ENCODE measurements at regions not wholly inside any gene's neighbourhood (a gene's known extent, or its start where the extent isn't known, plus 50 kb on each side); places are given as distances from the start of the nearest gene placed in this dataset.

GRCh38 chr9:13876741-13877140 lies 437.2 kb downstream of the NFIB start:
- Histone ChIP-seq H3K9me3 (replicated peaks; ENCODE audit: insufficient read depth, low read length) (no peaks in the 10 kb centered on the region), H3K4me2 (ENCODE audit: low read depth, low read length) (no peak overlapping the region), H3K27ac (ENCODE audit: low read length) (no peak overlapping the region), H3K4me3 (ENCODE audit: low read length) (no peak overlapping the region), H3K79me2 (ENCODE audit: low read length) (no peaks in the 10 kb centered on the region), H3K9me2 (replicated peaks; ENCODE audit: insufficient read depth, low read length) (no peaks in the 10 kb centered on the region), H3K9ac (ENCODE audit: low read length) (no peak overlapping the region), H2AFZ (ENCODE audit: low read length) (no peak overlapping the region), H3K36me3 (replicated peaks; ENCODE audit: insufficient read depth, low read length) (no peaks in the 10 kb centered on the region), H3F3A (ENCODE audit: insufficient read depth, low read length) (no peaks in the 10 kb centered on the region), H3K4me1 (ENCODE audit: low read length) (no peaks in the 10 kb centered on the region), H4K20me1 (ENCODE audit: insufficient read depth, low read length) (no peaks in the 10 kb centered on the region), H3K27me3 (replicated peaks; ENCODE audit: insufficient read depth, low read length) (no peaks in the 10 kb centered on the region)
- DNase-seq = no peak
- TF ChIP-seq EZH2phosphoT487 (IDR thresholded peaks at IDR 0.05; ENCODE audit: low read length) (no peak), CTCF (IDR thresholded peaks at IDR 0.05; ENCODE audit: low read length) (no peak), EZH2 (optimal IDR thresholded peaks at IDR 0.05; ENCODE audit: low read depth, low read length) (no peak)

GRCh38 chr9:13873203-13873602 lies 440.7 kb downstream of the NFIB start:
- Histone ChIP-seq H3K79me2 (ENCODE audit: low read length) (no peaks in the 10 kb centered on the region), H4K20me1 (ENCODE audit: insufficient read depth, low read length) (no peaks in the 10 kb centered on the region), H3K4me3 (ENCODE audit: low read length) (no peak overlapping the region), H3K4me1 (ENCODE audit: low read length) (no peaks in the 10 kb centered on the region), H3F3A (ENCODE audit: insufficient read depth, low read length) (no peaks in the 10 kb centered on the region), H3K9ac (ENCODE audit: low read length) (no peak overlapping the region), H3K36me3 (replicated peaks; ENCODE audit: insufficient read depth, low read length) (no peaks in the 10 kb centered on the region), H3K4me2 (ENCODE audit: low read depth, low read length) (no peak overlapping the region), H2AFZ (ENCODE audit: low read length) (no peak overlapping the region), H3K27ac (ENCODE audit: low read length) (no peak overlapping the region), H3K27me3 (replicated peaks; ENCODE audit: insufficient read depth, low read length) (no peaks in the 10 kb centered on the region), H3K9me3 (replicated peaks; ENCODE audit: insufficient read depth, low read length) (no peaks in the 10 kb centered on the region), H3K9me2 (replicated peaks; ENCODE audit: insufficient read depth, low read length) (no peaks in the 10 kb centered on the region)
- TF ChIP-seq CTCF (IDR thresholded peaks at IDR 0.05; ENCODE audit: low read length) (no peak), EZH2phosphoT487 (IDR thresholded peaks at IDR 0.05; ENCODE audit: low read length) (no peak), EZH2 (optimal IDR thresholded peaks at IDR 0.05; ENCODE audit: low read depth, low read length) (no peak)
- DNase-seq = no peak

- no peaks in the 10 kb centered on the region for H3K9me3 ChIP-seq (replicated peaks; ENCODE audit: insufficient read depth, low read length)
- no peaks in the 10 kb centered on the region for H3K9me2 ChIP-seq (replicated peaks; ENCODE audit: insufficient read depth, low read length)
- TF ChIP-seq EZH2 (optimal IDR thresholded peaks at IDR 0.05; ENCODE audit: low read depth, low read length) = no peak
- no peak for TF ChIP-seq EZH2phosphoT487 (IDR thresholded peaks at IDR 0.05; ENCODE audit: low read length)
- no peak for TF ChIP-seq CTCF (IDR thresholded peaks at IDR 0.05; ENCODE audit: low read length)
- no peaks in the 10 kb centered on the region for H3K4me1 ChIP-seq (ENCODE audit: low read length)
- no peak overlapping the region for H2AFZ ChIP-seq (ENCODE audit: low read length)
- DNase-seq = no peak
- no peaks in the 10 kb centered on the region for H3K36me3 ChIP-seq (replicated peaks; ENCODE audit: insufficient read depth, low read length)
- H3K79me2 ChIP-seq (ENCODE audit: low read length) = no peaks in the 10 kb centered on the region
- H3K4me2 ChIP-seq (ENCODE audit: low read depth, low read length) = no peak overlapping the region
- H4K20me1 ChIP-seq (ENCODE audit: insufficient read depth, low read length) = no peaks in the 10 kb centered on the region
- no peak overlapping the region for H3K9ac ChIP-seq (ENCODE audit: low read length)
- H3K4me3 ChIP-seq (ENCODE audit: low read length) = no peak overlapping the region
- H3F3A ChIP-seq (ENCODE audit: insufficient read depth, low read length) = no peaks in the 10 kb centered on the region
- H3K27me3 ChIP-seq (replicated peaks; ENCODE audit: insufficient read depth, low read length) = no peaks in the 10 kb centered on the region
- no peak overlapping the region for H3K27ac ChIP-seq (ENCODE audit: low read length)
Observed at GRCh38 chr9:13868336-13868735, 445.6 kb downstream of the NFIB start.
